Adrenal gland (tissue), 5 donors: ENCODE measurements at regions not wholly inside any gene's neighbourhood (a gene's known extent, or its start where the extent isn't known, plus 50 kb on each side); places are given as distances from the start of the nearest gene placed in this dataset.

Experiments
- CTCF ChIP-seq, 6 experiments: fragments of 450-650 bp in 4 of 6; fragments of 200-600 bp in 2 of 6; sonication (generic) in 1 of 6; IDR thresholded peaks; 1 replicate in 5 of 6; 2 replicates in 1 of 6; pipeline versions ENCODE4 v1.5.1 to v1.8.0; 2016 to 2021; ENCODE audit warnings: antibody characterized with exemption in 6 of 6, mild to moderate bottlenecking in 2 of 6, moderate library complexity in 1 of 6
- POLR2A ChIP-seq, 2 donors: fragments of 450-650 bp; IDR thresholded peaks; one replicate each; pipeline ENCODE4 v1.6.1; 2017; ENCODE audit warnings: antibody characterized with exemption in 2 of 2, mild to moderate bottlenecking in 2 of 2, moderate library complexity in 1 of 2
- donor health status: DM: no; HTN: no; CAD: no.

DNA sequence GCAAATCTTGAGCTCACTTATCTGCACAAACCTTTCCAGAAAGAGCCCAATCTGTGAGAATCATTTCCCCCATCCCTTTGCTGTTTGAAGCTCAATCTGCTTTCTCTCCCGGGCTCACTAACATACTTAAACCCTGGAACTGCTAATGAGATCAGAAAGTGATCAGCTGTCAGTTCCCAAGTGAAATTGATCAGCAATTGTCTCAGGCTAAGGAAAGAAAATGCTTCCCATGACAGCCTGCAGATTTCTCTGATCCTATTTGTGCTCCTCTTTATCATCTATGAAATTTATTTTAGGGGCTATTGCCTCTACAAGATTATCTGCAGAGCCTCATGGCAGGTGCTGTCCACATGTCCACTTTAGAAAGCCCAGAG lies 239.0 kb upstream of the CXCR4 start:
- TF ChIP-seq POLR2A (IDR thresholded peaks at IDR 0.05): no peak
- TF ChIP-seq CTCF (IDR thresholded peaks at IDR 0.05): no peak
